ENCODE measurements at regions not wholly inside any gene's neighbourhood (a gene's known extent, or its start where the extent isn't known, plus 50 kb on each side); places are given as distances from the start of the nearest gene placed in this dataset.

GRCh38 chr5:128904805-128905567, 60.3 kb upstream of the SLC27A6 start:
- no peaks in the 10 kb centered on the region for H3K9me3 ChIP-seq (ENCODE audit: insufficient read depth, low read depth, low read length)
- no peaks in the 10 kb centered on the region for H3K36me3 ChIP-seq (ENCODE audit: insufficient read depth, low read depth, low read length)
- H3K27me3 ChIP-seq (ENCODE audit: insufficient read depth, low read length) = no peaks in the 10 kb centered on the region
- H3K9ac ChIP-seq (ENCODE audit: low read depth, low read length) = no peak overlapping the region
- no peak overlapping the region for H3K4me3 ChIP-seq (ENCODE audit: low read length)
- no peaks in the 10 kb centered on the region for H3K4me1 ChIP-seq (ENCODE audit: insufficient read depth, low read length)
- no peak overlapping the region for H3K27ac ChIP-seq (ENCODE audit: low read length)

GRCh38 chr5:128905568-128906110, 59.6 kb upstream of the SLC27A6 start:
- no peaks in the 10 kb centered on the region for H3K27me3 ChIP-seq (ENCODE audit: insufficient read depth, low read length)
- H3K36me3 ChIP-seq (ENCODE audit: insufficient read depth, low read depth, low read length) = no peaks in the 10 kb centered on the region
- no peaks in the 10 kb centered on the region for H3K9me3 ChIP-seq (ENCODE audit: insufficient read depth, low read depth, low read length)
- H3K9ac ChIP-seq (ENCODE audit: low read depth, low read length) = no peak overlapping the region
- H3K4me1 ChIP-seq (ENCODE audit: insufficient read depth, low read length) = no peaks in the 10 kb centered on the region
- H3K27ac ChIP-seq (ENCODE audit: low read length) = no peak overlapping the region
- H3K4me3 ChIP-seq (ENCODE audit: low read length) = no peak overlapping the region

- Histone ChIP-seq H3K27me3 (ENCODE audit: insufficient read depth, low read length) (no peaks in the 10 kb centered on the region), H3K4me3 (ENCODE audit: low read length) (no peak overlapping the region), H3K9me3 (ENCODE audit: insufficient read depth, low read depth, low read length) (no peaks in the 10 kb centered on the region), H3K9ac (ENCODE audit: low read depth, low read length) (no peak overlapping the region), H3K36me3 (ENCODE audit: insufficient read depth, low read depth, low read length) (no peaks in the 10 kb centered on the region), H3K27ac (ENCODE audit: low read length) (no peak overlapping the region), H3K4me1 (ENCODE audit: insufficient read depth, low read length) (no peaks in the 10 kb centered on the region)
These were observed 51.7 kb upstream of the SLC27A6 start for GRCh38 chr5:128913551-128913950.
